Activated CD8-positive, alpha-beta memory T cell treated with anti-CD3 and anti-CD28 coated beads, Interleukin-2, amount 50 U/mL, for 1 hour (primary cell): ENCODE measurements at regions not wholly inside any gene's neighbourhood (a gene's known extent, or its start where the extent isn't known, plus 50 kb on each side); places are given as distances from the start of the nearest gene placed in this dataset.

ENCODE experiments used
- DNase-seq: peaks from one replicate; pipeline ENCODE4 v3.0.0-alpha.2; 2020; ENCODE audit errors: extremely low read depth

GRCh38 chr6:137434640-137435039, 59.6 kb downstream of the OLIG3 start:
- no peak for DNase-seq

GRCh38 chr6:137432054-137432611, 62.1 kb downstream of the OLIG3 start:
- DNase-seq = no peak

DNA sequence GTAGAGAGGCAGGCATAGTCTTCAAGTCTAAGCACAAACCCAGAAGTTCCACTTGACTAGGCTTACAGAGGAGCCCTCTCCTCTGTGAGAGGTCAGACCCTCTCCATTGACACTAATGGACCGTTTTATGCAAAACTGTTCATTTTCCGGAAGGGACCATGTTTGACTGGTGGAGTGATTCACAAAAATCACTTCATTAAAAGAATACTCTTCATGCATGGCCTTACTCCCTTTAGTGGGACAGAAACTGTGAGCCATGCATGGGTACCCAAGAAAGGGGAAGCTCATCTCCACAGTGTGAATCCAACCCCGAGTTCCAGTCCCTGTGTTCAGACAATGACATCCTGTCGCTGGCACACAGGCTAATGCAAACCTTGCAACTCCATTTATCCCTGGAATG, 63.2 kb downstream of the OLIG3 start:
- DNase-seq = no peak

- DNase-seq = no peak
These were observed 66.4 kb downstream of the OLIG3 start for GRCh38 chr6:137427656-137428290.

- DNase-seq = no peak
These were observed 68.0 kb downstream of the OLIG3 start for GRCh38 chr6:137426007-137426689.

GRCh38 chr6:137424251-137424650, 69.9 kb downstream of the OLIG3 start:
- DNase-seq = no peak

DNA sequence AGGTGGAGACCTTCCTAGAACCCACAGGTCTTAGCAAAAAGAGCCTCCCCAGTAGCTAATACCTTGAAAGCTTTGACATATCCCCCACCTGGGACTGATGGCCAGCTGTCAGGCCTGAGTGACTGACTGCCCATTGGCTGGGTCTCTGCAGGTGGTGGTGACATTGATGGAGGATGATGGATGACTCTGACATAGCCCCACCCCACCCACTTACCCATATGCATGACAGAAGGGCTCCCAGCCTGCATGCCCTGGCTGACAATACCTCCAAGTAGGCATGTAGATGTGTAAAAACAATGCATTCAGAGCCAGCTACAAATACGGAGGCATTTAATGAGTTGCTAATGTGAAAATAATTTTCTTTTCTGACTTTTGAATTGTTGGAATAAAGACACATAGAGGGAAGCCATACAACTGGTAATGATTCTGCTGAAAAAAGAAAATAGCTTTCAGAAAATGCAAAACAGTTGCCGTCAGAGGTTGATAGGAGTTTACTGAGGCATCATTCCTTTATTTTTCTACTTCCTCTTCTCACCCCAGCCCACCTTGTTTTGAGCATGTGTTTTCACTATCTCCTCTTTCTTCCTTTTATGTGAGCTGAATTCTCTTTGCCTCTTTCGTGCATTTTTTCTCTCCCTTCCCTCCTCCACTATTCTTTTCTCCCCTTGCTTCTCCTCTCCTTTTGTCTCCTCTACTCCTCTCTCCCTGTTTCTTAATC, 70.6 kb downstream of the OLIG3 start:
- no peak for DNase-seq

- DNase-seq = no peak
These were observed 76.8 kb downstream of the OLIG3 start for GRCh38 chr6:137417396-137417795.

DNA sequence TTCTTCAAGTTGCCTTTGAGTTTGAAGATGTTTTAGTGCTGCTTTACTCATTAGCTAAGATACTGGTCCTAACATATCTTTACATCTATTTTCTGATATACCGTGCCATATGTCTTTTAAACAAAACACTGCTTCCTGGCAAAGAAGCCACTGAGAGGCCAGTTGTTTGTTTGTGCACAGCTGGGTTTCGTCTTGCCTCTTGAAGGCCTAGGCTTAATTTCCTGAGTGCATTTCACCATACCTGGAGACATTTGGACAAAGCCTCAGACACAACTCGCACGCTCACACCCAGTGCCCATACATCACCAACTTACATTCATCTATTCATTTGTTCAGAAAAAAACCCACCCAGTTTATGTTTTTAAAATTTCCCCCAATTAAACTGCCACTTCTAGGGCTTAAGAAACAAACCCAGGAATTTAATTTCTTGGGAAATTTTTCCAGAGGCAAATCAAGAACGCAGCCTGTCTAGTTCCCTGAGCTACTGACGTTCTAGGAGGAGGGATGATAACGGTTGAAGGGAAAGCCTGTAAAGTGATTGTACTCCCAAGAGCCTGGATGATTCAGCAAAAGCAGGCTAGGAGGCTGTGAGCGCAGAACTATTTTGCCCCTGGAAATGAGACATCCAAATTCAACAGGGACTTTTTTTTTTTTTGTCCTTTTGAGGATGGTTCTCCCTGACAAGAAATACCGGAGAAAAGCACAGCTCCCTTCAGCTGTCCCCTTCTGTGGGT, 77.7 kb downstream of the OLIG3 start:
- no peak for DNase-seq

DNA sequence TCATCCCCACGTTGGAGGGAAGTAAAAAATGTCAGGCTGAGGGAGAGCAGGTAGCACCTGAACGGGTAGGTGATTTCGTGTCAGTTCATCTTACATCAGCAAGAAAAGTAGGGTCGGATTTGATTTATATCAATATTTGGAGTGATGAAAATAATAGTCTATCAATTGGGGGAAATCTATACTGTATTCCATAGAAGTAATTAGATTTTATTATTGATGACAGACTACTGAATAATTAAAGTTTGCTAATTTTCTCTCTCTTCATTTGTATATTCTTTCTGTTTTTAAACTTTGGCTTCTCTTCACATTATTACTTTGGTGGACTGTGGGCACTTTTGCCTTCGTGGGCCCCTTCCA, 78.4 kb downstream of the OLIG3 start:
- no peak for DNase-seq

DNA sequence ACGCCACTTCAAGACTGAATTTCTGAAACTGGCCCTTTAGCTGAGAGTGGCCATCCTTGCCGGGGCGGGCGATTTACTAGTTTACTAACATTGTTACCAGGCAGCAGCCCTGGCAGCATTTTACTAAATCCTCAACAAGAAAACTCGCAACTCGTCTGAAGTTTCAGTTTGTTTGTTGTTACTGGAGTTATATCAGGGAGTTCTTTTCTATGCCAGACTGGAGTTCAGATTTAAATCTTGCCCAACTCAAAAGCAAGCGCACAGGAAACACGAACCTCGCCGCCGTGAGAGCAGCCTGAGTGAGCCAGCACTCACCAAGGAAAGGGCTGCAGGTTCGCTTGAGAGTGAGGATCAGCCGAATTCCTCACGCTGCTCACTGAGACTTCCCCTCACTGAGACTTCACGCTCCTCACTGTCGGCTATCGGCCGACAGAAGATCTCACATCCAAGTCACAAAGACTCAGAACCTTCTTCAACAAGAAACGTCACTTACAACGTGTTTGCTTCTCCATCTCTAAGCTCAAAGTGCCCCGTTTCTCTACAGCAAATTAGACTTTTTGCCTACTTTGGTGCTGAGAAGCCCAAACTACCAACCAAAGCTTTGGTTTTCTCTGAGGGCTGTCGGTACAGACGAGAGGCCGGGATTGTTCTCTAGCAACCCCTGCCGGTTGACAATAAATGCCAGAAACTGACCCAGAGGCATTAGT, 78.9 kb downstream of the OLIG3 start:
- peak; percentile 25 for DNase-seq

GRCh38 chr6:137414599-137414998, 79.6 kb downstream of the OLIG3 start:
- no peak for DNase-seq

DNA sequence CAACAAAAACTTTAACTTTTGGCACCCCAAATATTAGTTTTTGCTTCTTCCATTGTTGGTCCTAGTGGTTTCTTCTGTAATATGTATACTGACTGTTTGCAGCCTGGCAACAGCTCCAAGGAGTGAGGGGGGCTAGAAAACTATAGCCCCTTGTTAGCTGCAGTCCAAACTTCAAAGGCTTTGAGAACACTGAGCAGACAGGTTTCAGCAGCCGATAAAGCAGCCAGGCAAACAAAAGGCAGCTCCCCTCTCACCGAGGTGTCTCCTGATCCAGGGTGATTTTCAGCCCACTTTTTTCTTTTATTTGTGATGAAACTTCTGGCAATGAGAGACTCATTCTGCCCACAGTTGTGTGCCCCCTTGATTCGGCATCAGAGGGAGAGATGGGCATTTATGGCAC, 80.7 kb downstream of the OLIG3 start:
- DNase-seq = no peak

GRCh38 chr6:137412562-137412961, 81.6 kb downstream of the OLIG3 start:
- no peak for DNase-seq

DNA sequence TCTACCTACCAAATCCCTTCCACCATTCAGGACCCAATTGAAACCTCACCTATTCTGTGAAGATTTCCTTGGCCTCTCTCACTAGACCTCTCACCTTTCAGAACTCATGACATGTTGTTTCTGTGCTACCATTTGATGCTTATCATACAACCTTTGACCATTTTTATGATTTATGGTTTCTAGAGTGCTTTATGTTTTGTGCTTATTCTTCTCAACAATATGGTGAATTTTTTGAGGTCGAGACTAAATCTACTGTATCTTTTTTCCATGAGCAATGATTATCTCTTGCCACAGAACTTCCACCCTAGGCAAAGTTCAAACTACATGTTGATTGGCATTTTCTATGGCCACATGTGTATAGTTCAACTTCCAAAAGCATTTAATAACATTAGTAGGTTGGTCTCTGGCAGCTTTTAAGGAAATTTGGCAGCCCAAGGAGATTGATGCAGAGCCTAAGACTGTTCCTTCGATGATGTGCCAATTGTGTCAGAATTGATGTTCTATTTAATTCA, 84.9 kb downstream of the OLIG3 start:
- no peak for DNase-seq

DNA sequence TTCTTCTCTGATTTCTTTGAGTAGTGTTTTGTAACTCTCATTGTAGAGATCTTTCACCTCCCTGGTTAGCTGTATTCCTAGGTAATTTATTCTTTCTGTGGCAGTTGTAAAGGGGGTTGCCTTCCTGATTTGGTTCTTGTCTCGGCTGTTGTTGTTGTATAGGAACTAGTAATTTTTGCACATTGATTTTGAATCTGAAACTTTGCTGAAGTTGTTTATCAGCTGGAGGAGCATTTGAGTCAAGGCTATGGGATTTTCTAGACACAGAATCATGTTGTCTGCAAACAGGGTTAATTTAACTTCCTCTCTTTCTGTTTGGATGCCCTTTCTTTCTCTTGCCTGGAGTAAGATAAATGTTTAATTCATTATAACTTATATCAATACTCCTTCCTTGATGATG, 86.4 kb downstream of the OLIG3 start:
- no peak for DNase-seq

GRCh38 chr6:137405806-137406205, 88.4 kb downstream of the OLIG3 start:
- no peak for DNase-seq

- DNase-seq = no peak
These were observed 90.3 kb downstream of the OLIG3 start for GRCh38 chr6:137403855-137404254.

GRCh38 chr6:137403443-137403842, 90.8 kb downstream of the OLIG3 start:
- no peak for DNase-seq

DNA sequence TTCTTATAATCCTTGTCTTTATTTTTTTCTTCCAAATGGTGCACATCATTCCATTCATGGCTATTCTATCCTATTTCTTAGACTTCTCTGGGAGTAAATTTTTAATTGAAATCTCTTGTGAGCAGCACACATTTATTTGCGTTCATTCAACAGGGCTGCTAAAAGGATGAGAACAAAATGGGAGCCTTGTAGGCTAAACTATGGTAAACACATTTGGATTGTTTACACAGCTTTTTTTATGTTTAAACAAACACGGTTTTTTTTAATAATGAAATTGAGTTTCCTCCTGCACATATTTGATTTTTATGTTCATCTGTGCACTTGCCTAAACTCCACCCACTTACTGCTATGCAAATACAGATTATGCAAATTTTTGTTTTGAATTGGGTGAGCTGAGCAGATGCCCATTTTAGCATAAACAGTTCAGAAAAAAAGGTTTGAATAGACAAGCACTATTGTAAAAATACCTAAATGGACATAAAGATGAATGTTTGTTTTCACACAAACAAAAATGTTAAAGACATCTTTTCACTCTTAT, 92.0 kb downstream of the OLIG3 start:
- DNase-seq = no peak

- no peak for DNase-seq
These were observed 93.1 kb downstream of the OLIG3 start for GRCh38 chr6:137401088-137401487.
